ENCODE measurements at regions not wholly inside any gene's neighbourhood (a gene's known extent, or its start where the extent isn't known, plus 50 kb on each side); places are given as distances from the start of the nearest gene placed in this dataset.
"Not testable (repeated sequence)": the region's sequence is repeated elsewhere in the genome, so short reads cannot be mapped to it uniquely, and the experiment has no call there.

DNA sequence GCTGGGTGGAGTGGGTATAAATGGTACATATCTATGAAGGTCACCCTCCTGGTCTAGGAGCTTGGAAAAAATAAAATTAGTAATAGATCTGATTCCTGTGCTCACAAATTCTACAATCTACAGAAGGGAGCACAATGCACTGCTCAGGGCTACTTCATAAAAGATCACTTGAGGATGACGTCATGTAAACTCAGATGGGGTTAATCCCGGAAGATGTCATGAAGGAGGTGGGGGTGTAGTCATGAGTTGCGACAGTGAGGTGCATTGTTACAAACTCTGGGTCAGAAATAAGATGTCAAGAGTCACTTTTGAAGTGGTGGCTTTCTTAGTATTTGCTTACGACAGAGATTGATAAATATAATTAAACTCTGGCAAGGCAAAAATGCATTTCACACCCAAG lies 68.2 kb downstream of the LHX9 start:
- H3K27ac Mint-ChIP-seq: no peak overlapping the region

GRCh38 chr1:197986817-197987216 lies 69.6 kb downstream of the LHX9 start:
- no peak for ATAC-seq
- H3K9me3 Mint-ChIP-seq: no peaks in the 10 kb centered on the region

More for the DNA sequence above, 68.2 kb downstream of the LHX9 start:
- no peaks in the 10 kb centered on the region for H3K9me3 Mint-ChIP-seq
- peaks cover 4% of the 10 kb centered on the region for H3K27me3 Mint-ChIP-seq
- DNase-seq (no peak), ATAC-seq (no peak)
- no peaks in the 10 kb centered on the region for H3K4me1 Mint-ChIP-seq
- H3K4me3 Mint-ChIP-seq: no peak overlapping the region

GRCh38 chr1:197987294-197987693 lies 70.1 kb downstream of the LHX9 start:
- H3K4me3 Mint-ChIP-seq: no peak overlapping the region
- ATAC-seq (no peak), DNase-seq (no peak)
- H3K9me3 Mint-ChIP-seq: no peaks in the 10 kb centered on the region
- H3K4me1 Mint-ChIP-seq: no peaks in the 10 kb centered on the region
- peak overlapping the region in 1 of 2 donors; percentile 79 for H3K27ac Mint-ChIP-seq
- no peaks in the 10 kb centered on the region for H3K27me3 Mint-ChIP-seq

More at GRCh38 chr1:197986817-197987216, 69.6 kb downstream of the LHX9 start:
- no peak overlapping the region for H3K4me3 Mint-ChIP-seq
- H3K27me3 Mint-ChIP-seq: no peaks in the 10 kb centered on the region
- DNase-seq: no peak
- H3K4me1 Mint-ChIP-seq: no peaks in the 10 kb centered on the region
- no peak overlapping the region for H3K27ac Mint-ChIP-seq

DNA sequence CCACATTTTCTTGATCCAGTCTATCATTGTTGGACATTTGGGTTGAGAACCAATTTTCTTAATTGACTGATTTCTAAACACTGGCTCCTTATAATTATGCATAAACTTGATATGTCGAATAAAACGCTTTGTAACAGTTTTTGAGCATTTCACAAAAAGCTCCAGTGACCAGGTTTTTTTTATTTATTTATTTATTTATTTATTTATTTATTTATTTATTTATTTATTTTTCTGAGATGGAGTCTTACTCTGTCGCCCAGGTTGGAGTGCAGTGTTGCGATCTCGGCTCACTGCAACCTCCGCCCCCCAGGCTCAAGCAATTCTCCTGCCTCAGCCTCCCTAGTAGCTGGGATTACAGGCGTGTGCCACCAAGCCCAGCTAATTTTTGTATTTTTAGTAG lies 71.4 kb downstream of the LHX9 start:
- H3K27me3 Mint-ChIP-seq, H3K4me3 Mint-ChIP-seq, H3K9me3 Mint-ChIP-seq, H3K27ac Mint-ChIP-seq, DNase-seq, H3K4me1 Mint-ChIP-seq, ATAC-seq: not testable (repeated sequence)

DNA sequence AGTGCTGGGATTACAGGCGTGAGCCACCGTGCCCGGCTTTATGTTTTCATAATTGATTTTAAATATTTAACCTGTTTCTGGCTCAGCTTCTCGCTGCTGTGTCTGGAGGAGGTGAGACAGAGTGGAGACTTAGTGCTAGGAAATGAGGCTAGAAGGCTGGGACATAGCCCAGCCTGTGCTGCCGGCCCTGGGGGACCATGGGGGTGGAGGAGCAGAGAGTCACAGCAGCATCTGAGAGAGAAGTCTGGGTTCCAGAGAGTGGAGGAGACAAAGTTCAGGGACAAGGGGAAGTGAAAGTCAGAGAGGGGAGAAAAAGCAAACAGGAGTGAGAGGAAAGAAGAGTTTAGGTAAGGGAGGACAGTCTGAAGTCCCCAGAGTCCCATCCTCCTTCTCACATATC lies 71.9 kb downstream of the LHX9 start:
- DNase-seq: no peak
- no peaks in the 10 kb centered on the region for H3K4me1 Mint-ChIP-seq
- H3K27ac Mint-ChIP-seq: peak overlapping the region; percentile 8 to 54
- ATAC-seq: no peak
- H3K9me3 Mint-ChIP-seq: no peaks in the 10 kb centered on the region
- H3K4me3 Mint-ChIP-seq: no peak overlapping the region
- no peaks in the 10 kb centered on the region for H3K27me3 Mint-ChIP-seq

DNA sequence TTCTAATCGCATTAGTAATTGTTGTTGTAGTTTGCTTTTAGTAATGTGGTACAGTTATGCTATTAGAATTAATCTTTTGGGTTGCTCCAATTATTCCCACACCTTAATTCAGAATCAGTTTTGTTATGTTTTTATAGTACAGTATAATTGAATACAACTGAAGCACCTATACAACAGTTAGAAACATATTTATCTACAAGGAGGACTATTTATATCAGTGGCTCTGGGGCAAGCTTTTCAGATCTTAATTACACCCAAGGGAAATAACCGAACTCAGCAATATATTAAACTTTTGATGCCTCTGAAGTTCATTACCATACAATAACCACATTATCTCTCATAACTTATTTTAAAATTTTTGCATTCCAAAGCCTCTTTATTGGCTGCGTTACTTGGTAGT lies 74.4 kb downstream of the LHX9 start:
- Mint-ChIP-seq H3K4me1 (no peaks in the 10 kb centered on the region), H3K9me3 (no peaks in the 10 kb centered on the region), H3K27ac (no peak overlapping the region), H3K27me3 (no peaks in the 10 kb centered on the region), H3K4me3 (no peak overlapping the region)
- ATAC-seq: no peak
- no peak for DNase-seq

DNA sequence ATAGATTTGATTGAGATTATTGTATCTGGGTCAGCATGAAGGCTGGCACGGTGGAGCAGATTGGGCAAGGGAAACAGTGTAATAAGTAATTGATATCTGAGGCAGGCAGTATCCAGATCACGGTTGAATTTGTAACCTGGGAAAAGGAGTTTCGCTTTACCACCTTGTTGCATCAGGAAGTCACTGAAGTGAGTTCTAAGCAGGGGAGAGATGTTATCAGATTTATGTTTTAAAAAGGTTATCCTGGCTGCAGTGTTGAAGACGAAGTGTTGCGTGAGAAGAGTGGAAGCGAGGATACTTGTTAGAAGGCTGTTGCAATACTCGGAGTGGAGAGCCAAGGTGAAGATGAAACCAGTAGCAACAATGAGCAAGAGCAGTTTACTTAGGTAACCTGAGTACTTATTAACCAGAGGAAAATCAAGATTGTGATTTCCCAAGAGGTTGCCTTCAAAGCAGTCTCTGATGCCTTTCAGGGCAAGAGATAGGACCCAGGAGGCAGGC lies 77.8 kb downstream of the LHX9 start:
- Mint-ChIP-seq H3K9me3 (no peaks in the 10 kb centered on the region), H3K4me1 (no peaks in the 10 kb centered on the region), H3K27me3 (no peaks in the 10 kb centered on the region), H3K27ac (no peak overlapping the region), H3K4me3 (no peak overlapping the region)
- DNase-seq (no peak), ATAC-seq (no peak)

DNA sequence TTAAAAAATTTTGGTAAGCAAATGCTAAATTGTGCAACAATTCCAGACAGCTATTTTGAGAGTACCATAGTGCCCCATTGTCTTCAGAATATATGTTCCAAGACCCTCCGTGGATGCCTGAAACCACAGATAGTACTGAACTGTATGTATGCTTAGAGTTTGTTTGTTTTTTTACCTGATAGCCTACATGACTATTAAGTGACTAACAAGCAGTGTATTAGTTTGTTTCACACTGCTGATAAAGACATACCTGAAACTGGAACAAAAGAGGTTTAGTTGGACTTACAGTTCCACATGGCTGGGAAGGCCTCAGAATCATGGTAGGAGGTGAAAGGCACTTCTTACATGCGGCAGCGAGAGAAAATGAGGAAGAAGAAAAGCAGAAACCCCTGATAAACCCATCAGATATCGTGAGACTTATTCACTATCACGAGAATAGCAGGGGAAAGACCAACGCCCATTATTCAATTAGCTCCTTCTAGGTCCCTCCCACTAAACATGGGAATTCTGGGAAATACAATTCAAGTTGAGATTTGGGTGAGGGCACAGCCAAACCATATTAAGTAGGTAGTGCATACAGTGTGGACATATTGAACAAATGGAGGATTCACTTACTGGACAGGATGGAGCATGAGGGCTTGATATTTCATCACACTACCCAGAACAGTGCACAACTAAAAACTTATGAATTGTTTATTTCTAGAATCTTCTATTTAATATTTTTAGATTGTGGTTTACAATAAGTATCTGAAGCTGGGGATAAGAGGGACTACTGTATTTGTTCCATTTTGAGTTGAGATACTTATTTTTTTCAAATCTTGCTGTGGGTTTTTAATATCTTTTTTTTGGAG lies 78.5 kb downstream of the LHX9 start:
- Mint-ChIP-seq H3K27ac (no peak overlapping the region), H3K9me3 (no peaks in the 10 kb centered on the region), H3K27me3 (no peaks in the 10 kb centered on the region), H3K4me3 (no peak overlapping the region), H3K4me1 (no peaks in the 10 kb centered on the region)
- DNase-seq (no peak), ATAC-seq (no peak)

DNA sequence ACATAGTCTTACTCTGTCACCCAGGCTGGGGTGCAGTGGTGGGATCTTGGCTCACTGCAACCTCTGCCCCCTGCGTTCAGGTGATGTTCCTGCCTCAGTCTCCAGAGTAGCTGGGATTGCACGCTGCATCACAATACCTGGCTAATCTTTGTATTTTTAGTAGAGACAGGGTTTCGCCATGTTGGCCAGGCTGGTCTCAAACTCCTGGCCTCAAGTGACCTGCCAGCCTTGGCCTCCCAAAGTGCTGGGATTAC lies 79.0 kb downstream of the LHX9 start:
- not testable (repeated sequence) for ATAC-seq, H3K4me3 Mint-ChIP-seq, H3K27me3 Mint-ChIP-seq, H3K4me1 Mint-ChIP-seq, H3K9me3 Mint-ChIP-seq, DNase-seq, H3K27ac Mint-ChIP-seq

- no peaks in the 10 kb centered on the region for H3K4me1 Mint-ChIP-seq
- no peaks in the 10 kb centered on the region for H3K9me3 Mint-ChIP-seq
- no peak overlapping the region for H3K4me3 Mint-ChIP-seq
- H3K27ac Mint-ChIP-seq: no peak overlapping the region
- ATAC-seq (no peak), DNase-seq (no peak)
- H3K27me3 Mint-ChIP-seq: peaks cover 6% of the 10 kb centered on the region
Observed at GRCh38 chr1:197998110-197998509, 80.9 kb downstream of the LHX9 start.

DNA sequence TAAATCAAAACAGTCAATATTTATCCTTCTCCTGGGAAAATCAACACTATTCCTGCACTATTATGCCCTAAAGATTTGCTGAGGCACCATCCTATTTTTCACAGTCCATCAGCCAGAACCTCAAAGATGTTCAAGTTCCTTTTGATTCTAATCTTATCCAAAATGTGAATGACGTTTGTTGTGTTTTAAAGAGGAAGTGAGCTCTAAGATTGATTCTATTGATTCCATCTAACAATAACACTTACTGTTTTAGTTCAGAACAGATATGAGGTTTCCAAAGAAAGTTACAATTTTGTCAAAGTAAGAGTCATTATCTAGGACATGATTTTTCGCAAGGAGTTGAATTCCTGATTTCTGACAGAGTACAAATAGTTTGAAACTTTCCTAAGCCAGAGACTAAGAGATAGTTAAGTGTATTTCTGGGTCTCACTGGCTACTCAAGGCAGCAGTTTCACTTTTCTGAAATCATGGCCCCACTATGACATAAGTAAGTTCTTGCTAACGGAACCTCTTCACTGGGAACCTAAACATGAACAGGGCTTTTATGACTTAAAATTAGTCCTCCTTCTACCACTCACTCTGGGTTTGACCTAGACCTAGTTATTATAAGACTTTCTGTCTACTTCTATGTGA lies 84.7 kb downstream of the LHX9 start:
- H3K27ac Mint-ChIP-seq: no peak overlapping the region
- no peak overlapping the region for H3K4me3 Mint-ChIP-seq
- H3K27me3 Mint-ChIP-seq: peaks cover 6% of the 10 kb centered on the region
- no peaks in the 10 kb centered on the region for H3K4me1 Mint-ChIP-seq
- H3K9me3 Mint-ChIP-seq: no peaks in the 10 kb centered on the region
- no peak for DNase-seq
- no peak for ATAC-seq

- peaks cover 6% of the 10 kb centered on the region for H3K27me3 Mint-ChIP-seq
- no peaks in the 10 kb centered on the region for H3K4me1 Mint-ChIP-seq
- H3K9me3 Mint-ChIP-seq: peaks cover 0 to 3% of the 10 kb centered on the region in 2 donors
- no peak overlapping the region for H3K4me3 Mint-ChIP-seq
- DNase-seq (no peak), ATAC-seq (no peak)
- no peak overlapping the region for H3K27ac Mint-ChIP-seq
Observed at GRCh38 chr1:198003468-198003867, 86.3 kb downstream of the LHX9 start.

DNA sequence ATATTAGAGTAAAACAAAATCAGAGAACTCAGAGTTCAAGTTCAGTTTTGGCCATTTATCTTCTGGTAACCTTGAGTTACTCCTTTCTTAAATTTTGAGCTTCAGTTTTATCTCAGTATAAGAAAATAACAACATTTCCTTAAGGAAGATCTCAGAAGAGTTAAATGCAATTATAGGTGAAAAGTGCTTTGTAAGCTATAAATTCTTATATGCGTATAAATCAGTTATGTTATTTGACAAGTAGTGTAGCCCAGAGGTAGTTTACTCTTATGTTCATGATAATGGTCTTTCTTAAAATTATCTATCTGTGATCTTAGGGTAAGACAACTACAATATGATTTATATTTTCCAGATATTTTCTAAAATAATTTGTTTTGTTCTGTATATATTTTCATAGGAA lies 89.8 kb downstream of the LHX9 start:
- Mint-ChIP-seq H3K4me3 (no peak overlapping the region), H3K4me1 (no peaks in the 10 kb centered on the region), H3K27me3 (peaks cover 11% of the 10 kb centered on the region), H3K27ac (no peak overlapping the region), H3K9me3 (peaks cover 7 to 26% of the 10 kb centered on the region in 2 donors)
- ATAC-seq (no peak), DNase-seq (no peak)

- ATAC-seq: no peak
- DNase-seq: no peak
- Mint-ChIP-seq H3K4me3 (no peak overlapping the region), H3K9me3 (peaks cover 7 to 26% of the 10 kb centered on the region in 2 donors), H3K27me3 (peaks cover 11% of the 10 kb centered on the region), H3K4me1 (no peaks in the 10 kb centered on the region), H3K27ac (no peak overlapping the region)
Observed at GRCh38 chr1:198007687-198008607, 90.8 kb downstream of the LHX9 start.

DNA sequence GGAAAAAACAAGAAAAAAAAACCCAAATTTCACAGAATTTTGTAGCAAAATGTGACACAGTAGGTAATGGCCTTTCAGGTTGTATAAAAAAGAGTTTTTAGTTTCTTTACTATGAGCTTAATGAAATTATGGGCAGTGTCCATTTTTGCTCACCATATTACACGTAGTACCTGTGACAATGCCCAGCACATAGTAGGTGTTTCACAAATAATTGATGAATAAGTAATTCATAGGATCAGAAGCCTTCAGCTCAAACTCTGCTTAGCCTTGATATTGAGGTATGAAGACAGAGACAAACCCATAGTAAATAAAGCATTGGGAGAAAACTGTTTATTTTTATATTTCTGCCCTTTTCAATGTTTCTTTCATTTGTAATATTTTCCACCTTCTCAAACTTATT lies 97.2 kb downstream of the LHX9 start:
- Mint-ChIP-seq H3K4me1 (no peaks in the 10 kb centered on the region), H3K4me3 (no peak overlapping the region), H3K27me3 (peaks cover 11% of the 10 kb centered on the region), H3K9me3 (peaks cover 7 to 14% of the 10 kb centered on the region in 2 donors), H3K27ac (no peak overlapping the region)
- ATAC-seq (no peak), DNase-seq (no peak)

DNA sequence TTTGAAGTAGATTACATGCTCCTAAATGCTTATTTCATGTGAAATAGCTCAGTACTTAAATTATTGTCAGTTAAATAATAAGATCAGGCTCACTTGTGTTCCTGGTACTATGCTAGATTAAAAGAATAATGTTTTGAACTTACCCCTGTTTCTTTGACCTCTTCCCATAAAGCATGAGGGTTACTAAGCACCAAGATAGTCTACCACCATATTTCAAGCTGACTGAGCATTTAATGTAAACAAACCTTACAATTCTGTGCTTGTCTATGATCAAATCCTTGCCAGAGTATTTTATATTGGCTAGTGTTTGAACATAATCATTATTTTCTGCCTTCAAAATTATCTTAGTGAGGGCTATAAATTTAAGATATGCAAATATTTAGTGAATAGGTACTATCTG lies 98.1 kb downstream of the LHX9 start:
- Mint-ChIP-seq H3K4me1 (no peaks in the 10 kb centered on the region), H3K27ac (no peak overlapping the region), H3K4me3 (no peak overlapping the region), H3K27me3 (peaks cover 11% of the 10 kb centered on the region), H3K9me3 (peaks cover 7 to 9% of the 10 kb centered on the region in 2 donors)
- DNase-seq (no peak), ATAC-seq (no peak)

Data from stimulated activated naive CD8-positive, alpha-beta T cell treated with anti-CD3 and anti-CD28 coated beads, Interleukin-15, amount 100 ng/mL, for 72 hours (primary cell).